GM18519 (cell line): ENCODE measurements at regions not wholly inside any gene's neighbourhood (a gene's known extent, or its start where the extent isn't known, plus 50 kb on each side); places are given as distances from the start of the nearest gene placed in this dataset.
"Not testable (repeated sequence)": the region's sequence is repeated elsewhere in the genome, so short reads cannot be mapped to it uniquely, and the experiment has no call there.

Source experiments
- ATAC-seq: cut with Tn5 transposase; IDR thresholded peaks from one replicate; pipeline ENCODE4 v1.9.1; 2021; ENCODE audit warnings: mild to moderate bottlenecking, moderate library complexity; ENCODE audit not compliant: unreplicated experiment, low FRiP score

DNA sequence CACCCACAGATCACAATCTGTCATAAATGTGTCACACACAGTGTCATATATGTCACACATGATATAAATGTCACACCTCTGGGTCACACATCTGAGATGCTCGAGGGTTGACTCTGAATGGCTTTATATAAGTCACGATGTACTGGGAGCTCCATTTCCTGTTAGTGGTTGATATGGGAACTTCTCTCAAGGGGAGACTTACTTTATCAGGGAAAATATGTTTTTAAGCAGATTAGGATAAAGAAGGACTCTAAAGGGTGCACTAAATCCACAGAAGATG, 83.9 kb upstream of the MEF2A start:
- no peak for ATAC-seq

DNA sequence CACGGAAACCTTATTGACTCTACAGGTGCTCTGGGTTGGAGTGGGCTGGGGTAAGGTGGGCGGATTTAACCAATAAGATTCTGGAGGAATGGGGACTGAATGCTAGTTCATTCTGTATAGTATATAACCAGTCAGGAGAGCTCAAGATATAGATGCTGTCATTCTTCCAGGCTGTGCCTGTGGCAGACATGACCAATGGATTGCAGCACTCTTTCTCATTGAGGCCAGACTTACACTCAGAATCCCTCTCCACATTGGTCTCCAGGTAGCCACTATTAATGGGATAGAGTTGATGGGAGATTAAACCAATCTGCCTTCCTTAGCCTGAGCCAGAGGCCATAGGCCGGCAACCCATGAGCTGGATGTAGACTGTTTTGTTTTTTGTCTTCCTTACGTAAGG, 82.8 kb upstream of the MEF2A start:
- no peak for ATAC-seq

DNA sequence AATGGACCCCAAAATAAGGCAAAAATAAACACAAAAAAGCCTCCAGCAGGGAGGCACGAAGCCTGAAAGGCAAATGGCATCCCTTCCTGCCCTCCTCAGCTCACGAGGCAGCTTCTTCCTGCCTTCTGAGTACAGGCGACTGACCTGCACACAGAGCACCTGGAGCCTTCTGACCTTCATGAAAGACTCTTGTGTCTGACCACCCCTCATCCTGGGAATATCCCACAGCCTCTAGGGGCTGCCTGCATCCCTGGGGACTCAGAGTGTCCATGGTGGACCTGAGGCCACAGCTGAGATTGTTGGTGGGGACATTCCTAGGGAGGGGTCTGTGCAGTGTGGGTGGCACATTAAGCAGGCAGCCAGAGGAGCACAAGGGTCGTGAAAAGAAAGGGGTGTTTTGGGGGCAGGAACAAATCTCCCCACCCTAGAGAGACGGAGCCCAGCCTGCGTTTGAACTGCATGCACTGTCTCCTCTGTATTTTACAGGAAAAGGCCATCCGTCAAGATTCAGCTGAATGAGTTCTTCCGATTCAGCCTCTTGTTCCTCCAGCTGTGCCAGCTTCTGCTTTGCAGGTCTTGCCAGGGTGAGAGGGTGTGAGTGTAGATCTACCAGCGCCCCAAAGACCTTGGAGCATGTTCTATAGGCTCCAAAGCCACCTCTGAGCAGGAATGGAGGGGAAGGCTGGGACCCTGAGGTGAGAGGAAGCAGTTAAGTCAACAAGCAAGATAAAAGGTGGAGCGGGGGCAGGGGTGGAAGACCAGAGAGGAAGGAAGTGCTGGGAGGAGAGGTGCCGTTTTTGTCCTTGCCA, 80.4 kb upstream of the MEF2A start:
- no peak for ATAC-seq

DNA sequence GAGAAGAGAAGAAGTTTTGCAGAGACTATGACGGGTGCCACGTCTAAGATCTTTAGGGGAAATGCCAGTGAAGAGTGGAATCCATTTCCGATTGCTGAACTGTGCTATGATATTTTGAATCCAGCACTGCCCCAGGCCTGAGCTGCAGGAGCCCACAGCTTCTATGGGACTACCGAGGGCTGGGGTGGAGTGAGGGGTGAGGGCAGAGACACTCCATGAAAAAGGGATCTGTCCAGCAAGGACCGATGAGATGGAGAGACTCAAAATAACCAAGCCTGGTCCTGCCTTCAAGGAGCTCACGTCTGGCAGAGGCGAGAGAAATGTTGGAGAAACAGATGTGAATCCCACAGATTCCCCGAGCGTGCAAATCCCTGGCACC, 79.8 kb upstream of the MEF2A start:
- ATAC-seq: no peak

DNA sequence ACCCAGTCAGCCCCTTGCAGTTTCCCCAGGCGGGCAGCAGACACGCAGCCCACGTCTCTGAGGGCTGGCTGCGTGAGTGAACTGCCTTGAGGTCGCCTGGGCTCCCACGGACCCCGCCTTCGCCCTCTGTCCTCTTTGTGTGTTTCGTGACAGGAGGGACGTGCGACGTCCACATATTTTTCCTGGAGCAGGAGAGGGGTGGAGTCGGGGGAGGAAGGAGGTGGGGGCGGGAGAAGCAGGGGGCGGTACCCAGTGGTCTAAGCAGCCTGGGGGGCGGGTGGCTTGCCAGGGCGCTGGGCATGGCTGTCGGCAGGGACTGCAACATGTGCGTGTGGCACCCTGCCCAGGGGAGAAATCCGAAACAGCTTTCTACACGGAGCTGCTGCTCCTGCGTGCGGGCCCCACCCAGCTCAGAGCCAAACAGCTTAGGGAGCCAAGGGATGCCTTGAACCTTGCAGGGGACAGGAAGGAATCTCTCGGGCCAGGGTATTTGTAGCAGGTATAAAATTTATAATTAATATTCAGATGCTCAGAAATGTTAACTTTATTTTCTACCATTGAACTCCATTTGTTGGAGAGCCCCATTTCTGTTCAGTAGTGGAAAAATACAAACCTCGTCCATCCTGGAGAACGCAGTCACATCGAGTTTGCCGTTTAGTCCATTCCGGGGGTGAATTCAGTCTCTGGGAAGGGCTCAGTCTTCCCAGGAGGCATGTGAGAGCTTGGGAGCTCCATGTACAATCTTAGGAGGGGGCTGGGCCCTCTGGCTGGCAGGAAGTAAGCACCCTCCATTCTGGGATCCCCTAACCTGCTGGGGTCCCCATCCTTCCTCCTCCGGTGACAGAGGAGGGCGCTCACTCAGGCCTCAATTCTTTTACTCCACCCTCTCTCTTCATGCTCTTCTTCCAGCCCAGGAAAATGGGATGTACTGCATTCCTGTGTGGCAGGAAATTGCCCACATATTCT, 79.1 kb upstream of the MEF2A start:
- ATAC-seq: no peak

DNA sequence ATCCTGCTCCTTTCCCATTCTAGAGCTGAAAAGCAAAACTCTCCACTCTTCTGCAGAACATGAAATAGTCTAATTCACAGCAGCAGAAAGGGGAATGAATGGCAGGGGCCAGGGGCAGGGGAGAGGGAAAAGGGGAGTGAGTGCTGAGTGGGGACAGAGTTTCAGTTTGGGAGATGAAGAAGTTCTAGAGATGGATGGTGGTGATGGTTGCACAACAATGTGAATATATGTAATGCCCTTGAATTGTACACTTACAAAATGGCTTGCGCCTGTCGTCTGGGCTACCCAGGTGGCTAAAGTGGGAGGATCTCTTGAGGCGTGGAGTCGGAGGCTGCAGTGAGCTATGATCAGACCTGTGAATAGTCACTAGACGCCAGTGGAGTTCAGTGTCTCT, 78.5 kb upstream of the MEF2A start:
- ATAC-seq: no peak

DNA sequence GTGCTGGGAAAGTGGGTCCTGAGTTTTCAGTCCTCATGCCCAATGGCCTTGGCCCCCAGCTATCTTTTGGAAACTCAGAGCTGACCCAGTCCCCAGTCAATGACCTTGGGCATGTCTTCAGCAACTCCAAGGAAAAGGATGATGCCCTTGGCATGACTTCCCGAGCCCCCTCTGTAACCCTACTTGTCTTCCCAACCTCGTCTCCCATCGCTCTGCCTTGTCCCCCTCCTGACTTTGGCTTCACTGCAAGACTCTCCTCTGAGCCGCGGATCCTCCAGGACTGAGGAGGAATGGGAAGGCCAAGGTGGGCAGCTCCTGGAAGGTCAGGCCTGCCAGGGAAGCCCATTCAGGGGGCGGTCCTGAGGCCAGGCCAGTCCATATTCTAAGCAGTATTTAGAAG, 73.5 kb upstream of the MEF2A start:
- no peak for ATAC-seq

DNA sequence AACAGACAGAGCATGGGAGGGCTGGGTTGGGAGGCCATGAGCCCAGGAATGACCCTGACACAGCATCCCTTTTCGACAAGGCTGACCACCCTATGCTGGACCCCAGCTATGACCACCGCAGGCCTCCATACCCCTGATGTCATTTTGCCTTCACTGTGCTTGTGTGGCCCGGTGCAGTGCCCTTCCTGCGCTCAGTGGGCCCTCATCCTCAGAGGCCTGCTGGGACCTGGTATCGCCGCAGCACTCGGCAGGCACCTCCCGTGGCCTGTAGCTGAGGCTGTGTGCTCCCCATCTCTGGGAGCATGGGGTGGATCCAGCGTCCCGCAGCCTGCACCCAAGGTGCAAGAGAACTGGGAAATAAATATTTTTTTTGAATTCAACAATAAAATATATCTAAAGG, 73.1 kb upstream of the MEF2A start:
- ATAC-seq: no peak

DNA sequence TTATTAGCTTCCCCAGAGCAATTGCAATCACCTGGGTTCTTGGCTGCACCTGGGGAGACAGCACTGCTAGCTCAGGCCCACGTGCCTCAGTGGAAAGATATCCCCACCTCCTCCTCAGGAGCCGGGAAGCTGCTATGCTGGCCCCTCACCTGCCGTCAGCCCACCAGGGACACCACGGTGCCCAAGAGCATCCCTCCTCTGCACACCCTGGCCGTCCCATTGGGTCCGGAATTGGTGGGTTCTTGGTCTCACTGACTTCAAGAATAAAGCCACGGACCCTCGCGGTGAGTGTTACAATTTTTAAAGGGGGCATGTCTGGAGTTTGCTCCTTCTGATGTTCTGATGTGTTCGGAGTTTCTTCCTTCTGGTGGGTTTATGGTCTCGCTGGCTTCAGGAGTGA, 72.3 kb upstream of the MEF2A start:
- no peak for ATAC-seq

DNA sequence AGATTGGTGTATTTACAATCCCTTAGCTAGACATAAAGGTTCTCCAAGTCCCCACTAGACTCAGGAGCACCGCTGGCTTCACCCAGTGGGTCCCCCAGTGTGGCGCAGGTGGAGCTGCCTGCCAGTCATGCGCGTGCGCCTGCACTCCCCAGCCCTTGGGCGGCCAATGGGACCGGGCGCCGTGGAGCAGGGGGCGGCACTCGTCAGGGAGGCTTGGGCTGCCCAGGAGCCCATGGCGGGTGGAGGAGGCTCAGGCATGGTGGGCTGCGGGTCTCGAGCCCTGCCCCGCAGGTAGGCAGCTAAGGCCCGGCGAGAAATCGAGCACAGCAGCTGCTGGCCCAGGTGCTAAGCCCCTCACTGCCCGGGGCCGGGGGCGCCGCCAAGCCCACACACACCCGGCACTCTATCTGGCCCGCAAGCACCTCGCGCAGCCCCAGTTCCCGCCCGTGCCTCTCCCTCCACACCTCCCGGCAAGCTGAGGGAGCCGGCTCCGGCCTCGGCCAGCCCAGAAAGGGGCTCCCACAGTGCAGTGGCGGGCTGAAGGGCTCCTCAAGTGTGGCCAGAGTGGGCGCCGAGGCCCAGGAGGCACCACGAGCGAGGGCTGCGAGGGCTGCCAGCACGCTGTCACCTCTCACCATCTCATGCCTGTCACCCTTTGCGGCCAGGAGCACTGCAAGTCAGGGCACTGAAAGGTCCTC, 71.1 kb upstream of the MEF2A start:
- ATAC-seq: not testable (repeated sequence)

DNA sequence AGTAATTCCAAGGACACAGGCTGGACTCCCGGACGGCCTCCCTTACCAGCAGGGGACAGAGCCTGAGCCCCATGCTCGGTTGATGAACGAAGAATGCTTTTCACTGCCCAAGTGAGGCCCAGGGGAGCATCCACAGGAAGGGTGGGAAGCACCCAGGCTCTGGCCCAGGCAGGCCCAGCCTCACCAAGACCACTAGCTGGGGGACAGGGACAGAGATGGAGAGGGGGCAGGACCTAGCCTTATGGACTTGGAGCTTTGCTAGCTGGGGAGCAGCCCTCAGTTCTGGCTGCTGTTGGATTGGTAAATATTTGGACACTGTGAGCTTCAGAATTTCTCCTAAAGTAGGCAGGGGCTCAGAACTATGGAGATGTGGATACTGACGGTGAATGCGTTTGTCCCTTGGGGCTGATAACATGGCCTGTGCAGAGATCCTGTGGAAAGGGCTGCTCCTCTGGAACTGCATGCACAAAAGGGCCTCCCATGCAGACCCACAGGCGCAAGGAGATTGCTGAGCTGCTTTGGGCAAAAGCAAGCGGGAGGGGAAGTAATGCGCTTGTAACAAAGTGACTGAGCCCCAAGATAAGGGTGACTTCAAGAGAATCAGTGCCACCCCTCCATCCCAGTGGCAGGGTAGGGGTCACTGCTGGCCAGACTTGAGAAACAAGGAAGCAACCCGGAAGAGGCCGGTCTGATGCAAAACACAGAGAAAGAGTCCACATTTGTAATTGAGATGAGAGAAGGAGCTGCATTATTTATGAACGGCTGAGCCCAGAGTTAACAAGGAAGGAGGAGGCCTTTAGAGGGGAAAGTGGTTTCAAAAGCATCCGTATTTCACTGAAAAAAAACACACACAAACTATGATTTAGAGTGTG, 70.1 kb upstream of the MEF2A start:
- ATAC-seq: no peak

DNA sequence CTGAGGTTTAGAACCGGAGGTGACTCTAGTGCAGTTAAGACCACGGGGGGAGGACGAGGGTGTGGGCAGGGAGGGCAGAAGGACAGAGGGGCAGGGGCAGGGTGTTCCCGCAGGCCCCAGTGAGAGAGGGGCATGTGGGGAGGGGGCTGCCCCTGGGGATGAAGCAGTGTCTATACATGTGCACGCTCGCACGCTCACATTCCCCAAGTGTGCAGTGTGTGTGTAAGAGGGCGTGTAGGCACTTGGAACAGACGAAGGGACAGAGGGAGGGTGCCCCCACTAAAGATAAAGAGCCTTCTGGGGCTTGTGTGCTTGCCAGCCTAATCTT, 69.5 kb upstream of the MEF2A start:
- no peak for ATAC-seq

DNA sequence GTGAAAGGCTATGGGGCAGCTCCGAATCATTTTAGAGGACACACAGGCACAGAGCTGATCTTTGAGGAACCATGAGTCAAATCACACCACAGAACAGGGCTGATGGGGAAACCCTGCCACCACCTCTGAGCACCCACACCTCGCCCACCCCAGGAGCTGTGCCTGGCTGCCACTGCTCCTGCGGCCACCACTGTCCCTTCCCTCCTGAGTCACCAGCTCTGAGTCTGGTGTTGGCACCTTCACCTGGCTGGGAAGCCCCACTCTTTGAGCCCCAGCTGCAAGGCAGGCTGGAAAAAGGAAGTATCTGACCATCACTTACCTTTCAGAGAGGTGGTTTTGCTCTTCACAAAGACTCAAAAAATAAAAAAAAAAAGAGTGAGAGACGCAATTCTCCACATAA, 63.6 kb upstream of the MEF2A start:
- ATAC-seq: peak; percentile 42

DNA sequence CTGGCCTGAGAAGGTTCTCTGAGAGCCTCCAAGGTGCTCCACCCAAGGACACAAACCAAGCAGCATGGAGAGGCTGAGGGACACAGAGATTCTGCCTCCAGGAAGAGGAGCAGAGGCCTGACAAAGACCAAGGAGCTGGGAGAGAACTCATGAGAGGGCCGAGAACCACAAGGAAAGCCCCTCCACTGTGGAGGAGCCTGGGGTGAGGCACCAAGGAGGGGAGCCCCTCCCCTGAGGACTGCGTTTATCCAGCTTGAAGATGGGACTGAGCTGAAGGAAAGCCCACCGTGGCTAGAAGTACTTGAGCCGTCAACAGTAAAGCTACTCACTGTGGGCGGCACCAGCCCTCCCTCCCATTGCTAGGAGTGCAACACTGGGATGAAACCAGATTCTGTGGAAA, 63.1 kb upstream of the MEF2A start:
- no peak for ATAC-seq

DNA sequence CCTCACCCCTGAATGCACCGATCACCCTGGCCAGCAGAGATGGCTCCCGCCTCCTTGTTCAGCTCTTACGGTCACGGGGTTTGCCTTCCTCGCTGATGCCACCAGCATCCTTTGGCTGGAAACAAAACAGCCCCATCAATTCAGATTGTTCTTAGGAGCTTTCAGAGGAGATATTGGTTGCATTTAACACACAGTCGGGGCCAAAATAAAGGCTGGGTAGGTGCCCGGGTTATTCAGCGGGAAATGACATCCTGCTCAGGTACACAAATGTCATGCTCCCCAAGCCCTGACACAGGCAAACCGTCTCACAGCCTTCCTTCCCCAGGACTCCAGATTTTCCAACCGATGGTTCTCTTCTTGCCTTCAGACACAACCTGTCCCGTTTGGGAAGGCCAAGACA, 62.4 kb upstream of the MEF2A start:
- ATAC-seq: no peak

DNA sequence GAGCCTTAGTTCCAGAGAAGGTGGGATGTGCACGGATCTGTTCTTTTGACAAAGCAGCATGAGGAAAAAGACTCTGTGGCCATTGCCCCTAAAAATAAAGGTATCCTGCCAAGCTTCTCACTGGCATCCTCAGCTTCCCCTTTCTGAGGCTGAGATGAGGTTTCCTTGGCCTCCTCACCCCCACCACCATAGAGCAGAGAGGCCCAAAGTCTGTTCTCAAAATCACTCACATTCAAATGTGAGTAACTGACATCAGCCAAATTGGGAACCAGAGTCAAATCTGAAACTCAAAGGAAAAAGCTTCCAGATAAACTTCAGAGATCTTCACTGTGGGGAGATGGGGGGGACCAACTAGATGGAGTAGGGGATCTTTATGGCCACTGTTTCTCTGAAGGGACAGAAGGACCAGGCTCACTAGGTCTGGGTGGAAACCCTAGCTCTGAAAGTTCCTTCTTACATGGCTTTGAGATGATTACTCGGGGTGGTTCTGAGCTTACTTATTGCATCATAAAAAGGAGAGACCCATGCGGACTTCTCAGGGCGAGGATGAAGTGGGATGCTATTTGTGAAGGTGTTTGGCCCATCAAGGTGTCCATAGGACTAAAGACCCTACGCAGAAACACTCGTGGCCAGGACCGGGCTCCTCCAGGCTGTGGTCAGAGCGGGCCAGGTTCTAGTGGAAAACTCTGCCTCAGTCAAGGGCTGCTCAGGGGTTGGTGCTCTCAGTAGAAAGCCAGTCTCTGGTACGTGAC, 61.5 kb upstream of the MEF2A start:
- peak; percentile 13 for ATAC-seq

DNA sequence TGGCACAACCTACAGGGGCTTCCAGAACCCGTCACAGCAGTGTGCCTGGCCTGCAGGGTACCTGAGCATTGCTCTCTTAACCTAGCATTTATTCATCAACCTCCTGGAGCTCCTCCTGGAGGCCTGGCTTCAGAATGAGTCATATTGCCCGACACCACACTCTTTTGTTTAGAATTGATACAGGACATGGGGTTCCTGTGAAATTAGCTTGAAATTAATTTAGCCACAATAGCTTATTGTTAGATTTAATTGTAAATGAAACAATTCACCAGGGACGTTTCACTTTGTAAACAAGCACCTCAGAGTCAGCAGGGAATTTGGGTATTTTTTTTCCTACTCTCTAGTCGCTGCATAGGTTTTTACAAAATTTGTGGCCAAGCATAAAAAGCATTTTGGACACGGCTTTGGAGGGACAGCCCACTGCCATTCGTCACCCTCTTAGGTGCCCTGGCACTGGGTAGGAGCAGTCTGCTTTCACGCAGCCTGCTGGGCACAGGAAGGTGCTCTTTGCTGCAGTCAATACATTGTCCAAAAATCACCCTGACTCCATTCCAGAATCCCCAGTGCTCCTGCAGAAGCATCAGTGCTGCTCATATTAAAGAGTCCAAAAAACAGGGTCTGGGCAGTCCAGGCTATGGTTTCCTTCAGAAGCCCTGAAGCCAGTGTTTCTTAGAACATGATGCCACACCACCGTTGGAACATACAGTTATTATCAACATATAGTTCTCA, 60.8 kb upstream of the MEF2A start:
- peak; percentile 40 for ATAC-seq

DNA sequence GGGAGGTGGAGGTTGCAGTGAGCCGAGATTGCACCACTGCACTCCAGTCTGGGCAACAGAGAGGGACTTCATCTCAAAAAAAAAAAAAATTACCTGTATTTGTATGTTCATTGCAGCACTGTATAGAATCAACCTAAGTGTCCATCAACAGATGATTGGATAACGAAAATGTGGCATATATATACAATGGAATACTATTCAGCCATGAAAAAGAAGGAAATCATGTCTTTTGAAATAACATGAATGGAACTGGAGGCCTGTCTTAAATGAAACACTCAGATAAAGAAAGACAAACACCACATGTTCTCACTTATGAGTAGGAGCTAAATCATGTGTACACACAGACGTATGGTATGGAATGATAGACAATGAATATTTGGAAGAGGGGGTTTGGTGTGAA, 59.4 kb upstream of the MEF2A start:
- no peak for ATAC-seq

DNA sequence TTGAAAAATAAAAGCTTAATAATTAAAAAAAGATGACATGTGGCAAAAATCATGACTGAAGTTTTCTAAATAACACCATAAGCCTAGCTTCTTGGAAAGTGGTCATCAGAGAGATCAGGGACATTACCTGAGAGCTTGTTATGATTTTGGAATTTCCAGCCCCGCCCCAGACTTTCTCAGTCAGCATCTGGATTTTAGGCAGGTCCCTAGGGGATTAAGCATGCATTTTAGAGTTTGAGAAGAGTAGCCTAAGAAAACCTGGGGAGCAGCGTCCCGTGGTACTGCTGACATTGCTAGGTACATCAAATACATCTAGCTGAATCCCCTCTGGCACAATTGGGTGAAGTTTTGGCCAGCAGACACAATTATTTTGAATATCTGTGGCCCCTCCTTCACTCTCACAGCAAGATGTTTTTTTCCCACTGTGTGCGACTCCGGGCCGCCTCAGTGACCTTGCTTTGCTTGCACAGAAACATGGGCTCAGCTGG, 58.7 kb upstream of the MEF2A start:
- ATAC-seq: no peak
